Lower leg skin (tissue), 4 donors: ENCODE measurements at regions not wholly inside any gene's neighbourhood (a gene's known extent, or its start where the extent isn't known, plus 50 kb on each side); places are given as distances from the start of the nearest gene placed in this dataset.

Experiments
- DNase-seq, 2 donors: peaks; one replicate each; pipeline ENCODE4 v3.0.0-alpha.2; 2019; ENCODE audit warnings: low spot score in 2 of 2
- H3K4me3 ChIP-seq: fragments of 200-600 bp; sonication (generic); 2 replicates; pipeline ENCODE4 v1.5.1; 2017; ENCODE audit warnings: mild to moderate bottlenecking, low read depth; ENCODE audit not compliant: poor library complexity, severe bottlenecking
- POLR2A ChIP-seq, 2 donors: fragments of 450-650 bp; IDR thresholded peaks; one replicate each; pipeline ENCODE4 v1.6.1; 2016 to 2017; ENCODE audit warnings: antibody characterized with exemption in 2 of 2, mild to moderate bottlenecking in 1 of 2, moderate library complexity in 1 of 2
- WGBS, 2 donors: methylation state at CpG; one replicate each; pipeline ENCODE4 v1.1.5; 2018; 5-methylcytosine and 5-hydroxymethylcytosine counted together
- intact Hi-C: fragments of 100-400 bp; cut with DNase I; formaldehyde crosslinking; loops from one replicate; pipeline ENCODE4 v1.15.0; 2023; ENCODE audit warnings: low total_unique reads
- TF ChIP-seq, protein P1 (sequence below), 3 donors: fragments of 450-650 bp; IDR thresholded peaks; one replicate each; pipeline ENCODE4 v1.5.1; 2016; ENCODE audit warnings: antibody characterized with exemption in 3 of 3, mild to moderate bottlenecking in 3 of 3, moderate library complexity in 2 of 3

DNA sequence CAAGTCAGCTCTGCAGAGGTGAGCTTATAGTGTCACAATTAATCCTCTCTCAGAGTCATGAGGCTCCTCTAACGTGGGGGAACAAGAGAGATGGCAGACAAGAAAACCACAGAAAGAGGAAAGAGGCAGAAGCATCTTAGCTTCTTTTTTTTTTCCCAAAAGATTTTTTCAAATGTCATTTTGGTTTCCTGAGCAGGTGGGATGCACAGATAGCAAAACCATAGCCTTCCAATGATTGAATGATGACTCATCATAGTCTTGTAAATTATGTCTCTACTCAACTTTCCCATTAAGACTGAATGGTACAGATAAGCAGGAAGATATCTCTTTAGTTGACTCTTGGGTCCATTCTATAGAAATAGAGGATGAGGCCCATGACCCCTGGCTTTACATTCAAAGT lies 162.8 kb upstream of the ZFHX3 start:
- no peak for TF ChIP-seq POLR2A (IDR thresholded peaks at IDR 0.05)
- H3K4me3 ChIP-seq, result no peak overlapping the region
- 55 to 67% methylated on average over 1 of the region's 1 CpG for WGBS, 2 donors
- intact Hi-C loops, result no loop called here
- DNase-seq, result no peak

DNA sequence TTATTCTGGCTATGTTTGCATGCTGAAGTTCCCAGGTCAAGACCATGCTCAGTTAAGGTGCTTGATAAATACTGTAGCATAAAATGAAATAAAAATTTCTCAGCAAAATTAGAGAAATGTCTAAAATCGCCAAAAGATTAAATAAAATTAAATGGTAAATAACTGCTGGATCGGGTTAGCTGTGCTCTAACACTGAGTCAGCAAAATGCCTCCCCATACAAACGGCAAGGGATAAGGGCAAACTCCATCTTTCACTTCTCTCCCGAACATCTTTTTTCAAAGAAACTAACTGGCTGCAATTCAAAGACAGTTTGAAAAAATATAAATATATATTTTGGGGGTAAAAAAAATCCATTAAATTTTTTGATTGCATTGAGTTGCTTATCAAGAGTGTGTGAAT lies 162.2 kb upstream of the ZFHX3 start:
- no peak overlapping the region for H3K4me3 ChIP-seq
- intact Hi-C loops, result no loop called here
- TF ChIP-seq POLR2A (IDR thresholded peaks at IDR 0.05), result no peak
- TF ChIP-seq, protein P1, sequence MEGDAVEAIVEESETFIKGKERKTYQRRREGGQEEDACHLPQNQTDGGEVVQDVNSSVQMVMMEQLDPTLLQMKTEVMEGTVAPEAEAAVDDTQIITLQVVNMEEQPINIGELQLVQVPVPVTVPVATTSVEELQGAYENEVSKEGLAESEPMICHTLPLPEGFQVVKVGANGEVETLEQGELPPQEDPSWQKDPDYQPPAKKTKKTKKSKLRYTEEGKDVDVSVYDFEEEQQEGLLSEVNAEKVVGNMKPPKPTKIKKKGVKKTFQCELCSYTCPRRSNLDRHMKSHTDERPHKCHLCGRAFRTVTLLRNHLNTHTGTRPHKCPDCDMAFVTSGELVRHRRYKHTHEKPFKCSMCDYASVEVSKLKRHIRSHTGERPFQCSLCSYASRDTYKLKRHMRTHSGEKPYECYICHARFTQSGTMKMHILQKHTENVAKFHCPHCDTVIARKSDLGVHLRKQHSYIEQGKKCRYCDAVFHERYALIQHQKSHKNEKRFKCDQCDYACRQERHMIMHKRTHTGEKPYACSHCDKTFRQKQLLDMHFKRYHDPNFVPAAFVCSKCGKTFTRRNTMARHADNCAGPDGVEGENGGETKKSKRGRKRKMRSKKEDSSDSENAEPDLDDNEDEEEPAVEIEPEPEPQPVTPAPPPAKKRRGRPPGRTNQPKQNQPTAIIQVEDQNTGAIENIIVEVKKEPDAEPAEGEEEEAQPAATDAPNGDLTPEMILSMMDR (IDR thresholded peaks at IDR 0.05), result no peak
- no peak for DNase-seq
- WGBS, 2 donors, result 81 to 89% methylated on average over 4 of the region's 4 CpGs

DNA sequence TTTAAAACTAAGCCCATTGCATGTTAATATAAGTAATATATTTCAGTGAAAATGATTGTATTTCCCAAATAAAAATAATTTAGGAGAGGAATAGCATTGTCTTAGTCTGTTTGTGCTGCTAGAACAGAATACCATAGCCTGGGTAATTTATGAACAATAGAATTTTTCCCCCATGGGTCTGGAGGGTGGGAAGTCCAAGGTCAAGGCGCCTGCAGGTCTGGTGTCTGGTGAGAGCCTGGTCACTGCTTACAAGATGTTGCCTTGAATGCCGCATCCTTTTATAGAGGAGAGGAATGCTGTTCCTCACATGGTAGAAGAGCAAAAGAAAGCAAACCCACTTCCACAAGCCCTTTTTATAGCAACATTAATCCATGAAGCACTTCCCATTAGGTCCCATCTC lies 161.3 kb upstream of the ZFHX3 start:
- WGBS, 2 donors, result 89 to 90% methylated on average over 2 of the region's 2 CpGs
- intact Hi-C loops, result no loop called here
- DNase-seq, result no peak
- no peak overlapping the region for H3K4me3 ChIP-seq
- TF ChIP-seq, protein P1 (IDR thresholded peaks at IDR 0.05), result no peak
- no peak for TF ChIP-seq POLR2A (IDR thresholded peaks at IDR 0.05)

DNA sequence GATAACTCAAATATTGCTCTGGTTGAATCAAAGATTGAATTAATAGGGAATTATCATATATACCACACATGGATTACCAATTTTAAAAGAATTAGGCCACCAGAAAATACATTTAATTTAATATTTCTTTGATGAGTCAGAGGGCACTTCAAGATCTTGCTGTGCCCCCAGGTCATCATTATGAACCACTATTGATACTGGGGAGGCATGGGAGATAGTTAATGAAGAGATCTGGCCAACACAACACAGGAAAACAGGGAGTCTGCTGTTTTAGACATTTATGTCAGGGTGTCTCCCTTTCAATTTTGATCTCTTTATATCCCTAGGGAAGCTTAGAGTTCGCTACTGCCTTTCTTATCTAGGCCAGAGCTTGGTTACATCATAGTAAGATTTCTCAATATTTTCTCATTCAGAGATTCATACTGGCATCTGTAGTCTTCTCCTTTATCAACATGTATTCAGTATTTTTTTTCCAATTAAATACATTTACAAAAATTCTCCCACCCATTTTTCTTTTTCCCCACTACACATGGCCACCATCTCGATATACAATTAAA lies 158.3 kb upstream of the ZFHX3 start:
- no peak for TF ChIP-seq POLR2A (IDR thresholded peaks at IDR 0.05)
- TF ChIP-seq, protein P1 (IDR thresholded peaks at IDR 0.05), result no peak
- H3K4me3 ChIP-seq, result no peak overlapping the region
- intact Hi-C loops, result no loop called here
- no peak for DNase-seq
- 73 to 75% methylated on average over 2 of the region's 2 CpGs for WGBS, 2 donors

DNA sequence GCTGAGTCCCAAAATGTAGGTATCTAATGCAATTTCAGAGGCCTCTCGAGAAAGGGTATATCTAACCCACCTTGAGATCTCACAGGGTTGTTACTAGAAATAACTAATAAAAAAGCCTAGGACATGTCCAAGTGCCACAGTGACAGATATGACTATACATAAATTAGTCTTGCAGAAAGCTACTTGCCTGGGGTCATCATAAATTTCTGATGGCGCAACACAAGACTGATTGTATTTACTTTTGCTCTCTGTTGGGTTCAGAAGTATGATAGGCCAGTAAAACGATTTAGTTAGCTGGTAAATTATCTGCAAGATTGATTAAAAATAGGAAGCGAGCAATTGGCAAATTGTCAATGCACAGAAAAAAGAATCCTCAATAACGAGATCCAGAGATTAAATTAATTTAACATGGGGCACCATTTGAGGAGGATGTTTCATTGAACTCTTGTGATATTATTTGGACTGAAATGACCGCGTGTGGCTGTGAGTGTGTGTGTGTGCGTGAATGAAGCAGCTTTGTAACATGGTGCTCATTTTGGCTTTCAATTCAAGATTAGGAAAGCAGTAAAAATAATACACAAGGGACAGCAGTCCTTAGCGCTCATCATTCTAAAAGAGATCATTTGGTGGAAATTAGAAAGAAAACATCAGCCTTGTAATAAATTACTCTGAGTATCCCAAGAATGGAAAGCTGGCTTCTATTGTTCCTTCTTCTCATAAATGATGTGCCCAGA lies 157.4 kb upstream of the ZFHX3 start:
- no peak overlapping the region for H3K4me3 ChIP-seq
- DNase-seq, result no peak
- intact Hi-C loops, result no loop called here
- no peak for TF ChIP-seq POLR2A (IDR thresholded peaks at IDR 0.05)
- TF ChIP-seq, protein P1 (IDR thresholded peaks at IDR 0.05), result no peak
- WGBS, 2 donors, result 76 to 77% methylated on average over 9 of the region's 9 CpGs

DNA sequence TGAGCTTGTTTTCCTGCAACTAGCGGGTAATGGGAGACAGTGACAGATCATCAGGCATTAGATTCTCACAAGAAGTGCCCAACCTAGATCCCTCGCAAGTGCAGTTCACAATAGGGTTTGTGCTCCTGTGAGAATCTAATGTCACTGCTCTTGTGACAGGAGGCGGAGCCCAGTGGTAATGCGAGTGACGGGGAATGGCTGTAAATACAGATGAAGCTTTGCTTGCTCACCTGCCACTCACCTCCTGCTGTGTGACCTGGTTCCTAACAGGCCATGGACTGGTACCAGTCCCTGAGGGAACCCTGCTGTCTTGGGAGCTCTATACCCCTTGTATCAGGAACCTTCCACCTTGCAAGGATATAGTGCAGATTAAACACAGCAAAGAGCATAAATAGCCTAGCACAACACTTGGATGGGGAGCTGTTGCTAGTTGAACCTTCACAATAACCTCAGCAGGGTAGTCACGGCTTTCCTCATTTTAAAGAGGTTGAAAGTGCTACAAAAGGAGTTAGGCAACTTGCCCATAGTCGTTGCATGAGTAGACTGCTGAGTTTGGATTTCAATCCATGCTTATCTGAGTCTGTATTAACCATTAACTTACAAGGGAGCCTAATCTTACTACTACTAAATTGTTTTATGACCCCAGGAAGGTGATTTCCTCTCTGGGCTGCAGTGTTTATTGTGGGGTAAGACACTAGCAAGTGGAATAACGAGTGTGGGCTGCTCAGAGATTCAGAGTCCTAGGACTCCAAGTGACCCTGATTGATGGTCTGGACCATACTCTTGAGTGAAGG lies 156.6 kb upstream of the ZFHX3 start:
- intact Hi-C loops, result no loop called here
- no peak for TF ChIP-seq POLR2A (IDR thresholded peaks at IDR 0.05)
- TF ChIP-seq, protein P1 (IDR thresholded peaks at IDR 0.05), result no peak
- DNase-seq, result no peak
- H3K4me3 ChIP-seq, result no peak overlapping the region
- WGBS, 2 donors, result 83 to 88% methylated on average over 8 of the region's 8 CpGs
